ENCODE measurements at regions not wholly inside any gene's neighbourhood (a gene's known extent, or its start where the extent isn't known, plus 50 kb on each side); places are given as distances from the start of the nearest gene placed in this dataset.
"Not testable (repeated sequence)": the region's sequence is repeated elsewhere in the genome, so short reads cannot be mapped to it uniquely, and the experiment has no call there.

GRCh38 chr18:52163478-52163877, 176.5 kb upstream of the DCC start:
- ChIA-PET CTCF (no interaction called here), POLR2A (no interaction called here)
- DNase-seq (ENCODE audit: extremely low spot score): no peak
- TF ChIP-seq ARNT (IDR thresholded peaks at IDR 0.05) (no peak), ELF4 (IDR thresholded peaks at IDR 0.05) (no peak), ZNF384 (IDR thresholded peaks at IDR 0.05) (no peak), SP1 (IDR thresholded peaks at IDR 0.05) (no peak), SUZ12 (IDR thresholded peaks at IDR 0.05) (no peak), L3MBTL2 (conservative IDR thresholded peaks at IDR 0.05) (no peak), FOXA1 (IDR thresholded peaks at IDR 0.05) (no peak), TARDBP (IDR thresholded peaks at IDR 0.05) (no peak), BHLHE40 (IDR thresholded peaks at IDR 0.05; ENCODE audit: borderline replicate concordance) (no peak), CTBP1 (IDR thresholded peaks at IDR 0.05; ENCODE audit: borderline replicate concordance) (no peak)

GRCh38 chr18:52168131-52168530, 171.9 kb upstream of the DCC start:
- DNase-seq (ENCODE audit: extremely low spot score); POLR2A ChIA-PET; CTCF ChIA-PET: not testable (repeated sequence)

DNA sequence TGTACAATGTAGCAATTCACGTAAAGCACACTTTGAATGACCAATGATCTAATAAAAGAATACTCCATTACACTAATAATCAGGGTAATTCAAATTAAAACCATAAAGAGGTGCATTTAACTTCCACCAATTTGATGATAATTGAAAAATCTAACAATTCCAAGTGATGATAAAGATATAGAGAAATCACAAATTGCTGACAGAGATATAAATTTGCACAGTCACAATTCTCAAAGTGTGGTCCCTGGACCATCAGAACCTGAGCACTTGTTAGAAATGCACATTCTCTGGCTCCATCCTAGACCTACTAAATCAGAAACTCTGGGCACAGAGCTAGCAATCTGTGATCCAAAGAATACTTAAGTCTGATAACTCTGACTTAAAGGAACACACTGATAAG, 165.8 kb upstream of the DCC start:
- no peak for TF ChIP-seq FOXK2 (IDR thresholded peaks at IDR 0.05)
- no peak for TF ChIP-seq NFRKB (IDR thresholded peaks at IDR 0.05)
- TF ChIP-seq SP1 (IDR thresholded peaks at IDR 0.05): no peak
- TF ChIP-seq, protein P1, sequence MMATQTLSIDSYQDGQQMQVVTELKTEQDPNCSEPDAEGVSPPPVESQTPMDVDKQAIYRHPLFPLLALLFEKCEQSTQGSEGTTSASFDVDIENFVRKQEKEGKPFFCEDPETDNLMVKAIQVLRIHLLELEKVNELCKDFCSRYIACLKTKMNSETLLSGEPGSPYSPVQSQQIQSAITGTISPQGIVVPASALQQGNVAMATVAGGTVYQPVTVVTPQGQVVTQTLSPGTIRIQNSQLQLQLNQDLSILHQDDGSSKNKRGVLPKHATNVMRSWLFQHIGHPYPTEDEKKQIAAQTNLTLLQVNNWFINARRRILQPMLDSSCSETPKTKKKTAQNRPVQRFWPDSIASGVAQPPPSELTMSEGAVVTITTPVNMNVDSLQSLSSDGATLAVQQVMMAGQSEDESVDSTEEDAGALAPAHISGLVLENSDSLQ (IDR thresholded peaks at IDR 0.05): no peak
- TF ChIP-seq L3MBTL2 (conservative IDR thresholded peaks at IDR 0.05): no peak
- TF ChIP-seq HDGF (IDR thresholded peaks at IDR 0.05; ENCODE audit: borderline replicate concordance): no peak
- TF ChIP-seq FOXM1 (IDR thresholded peaks at IDR 0.05; ENCODE audit: borderline replicate concordance): no peak
- TF ChIP-seq LEF1 (IDR thresholded peaks at IDR 0.05; ENCODE audit: borderline replicate concordance): no peak
- TF ChIP-seq ELF4 (IDR thresholded peaks at IDR 0.05): no peak
- no peak for TF ChIP-seq CTBP1 (IDR thresholded peaks at IDR 0.05; ENCODE audit: borderline replicate concordance)
- no peak for TF ChIP-seq TARDBP (IDR thresholded peaks at IDR 0.05)
- no peak for TF ChIP-seq FOXA1 (IDR thresholded peaks at IDR 0.05)
- TF ChIP-seq SUZ12 (IDR thresholded peaks at IDR 0.05): no peak
- TF ChIP-seq BHLHE40 (IDR thresholded peaks at IDR 0.05; ENCODE audit: borderline replicate concordance): no peak
- no peak for DNase-seq (ENCODE audit: extremely low spot score)
- POLR2A ChIA-PET: no interaction called here
- CTCF ChIA-PET: no interaction called here

GRCh38 chr18:52175406-52175805, 164.6 kb upstream of the DCC start:
- ChIA-PET POLR2A (no interaction called here), CTCF (no interaction called here)
- no peak for DNase-seq (ENCODE audit: extremely low spot score)
- TF ChIP-seq NFRKB (IDR thresholded peaks at IDR 0.05): no peak
- TF ChIP-seq CTBP1 (IDR thresholded peaks at IDR 0.05; ENCODE audit: borderline replicate concordance): no peak
- no peak for TF ChIP-seq SP1 (IDR thresholded peaks at IDR 0.05)

- DNase-seq (ENCODE audit: extremely low spot score): no peak
- ChIA-PET POLR2A (no interaction called here), CTCF (no interaction called here)
- TF ChIP-seq CTBP1 (IDR thresholded peaks at IDR 0.05; ENCODE audit: borderline replicate concordance): no peak
- TF ChIP-seq HDGF (IDR thresholded peaks at IDR 0.05; ENCODE audit: borderline replicate concordance): no peak
- TF ChIP-seq ARNT (IDR thresholded peaks at IDR 0.05): no peak
- no peak for TF ChIP-seq L3MBTL2 (conservative IDR thresholded peaks at IDR 0.05)
- TF ChIP-seq SUZ12 (IDR thresholded peaks at IDR 0.05): no peak
- no peak for TF ChIP-seq BHLHE40 (IDR thresholded peaks at IDR 0.05; ENCODE audit: borderline replicate concordance)
- TF ChIP-seq LEF1 (IDR thresholded peaks at IDR 0.05; ENCODE audit: borderline replicate concordance): no peak
- no peak for TF ChIP-seq FOXM1 (IDR thresholded peaks at IDR 0.05; ENCODE audit: borderline replicate concordance)
- TF ChIP-seq, protein P1 (IDR thresholded peaks at IDR 0.05): no peak
- TF ChIP-seq NFRKB (IDR thresholded peaks at IDR 0.05): no peak
- no peak for TF ChIP-seq FOXA1 (IDR thresholded peaks at IDR 0.05)
- TF ChIP-seq FOXK2 (IDR thresholded peaks at IDR 0.05): no peak
- TF ChIP-seq ZNF384 (IDR thresholded peaks at IDR 0.05): no peak
- TF ChIP-seq TARDBP (IDR thresholded peaks at IDR 0.05): no peak
- TF ChIP-seq SP1 (IDR thresholded peaks at IDR 0.05): no peak
- TF ChIP-seq ELF4 (IDR thresholded peaks at IDR 0.05): no peak
Observed at GRCh38 chr18:52183107-52183506, 156.9 kb upstream of the DCC start.

DNA sequence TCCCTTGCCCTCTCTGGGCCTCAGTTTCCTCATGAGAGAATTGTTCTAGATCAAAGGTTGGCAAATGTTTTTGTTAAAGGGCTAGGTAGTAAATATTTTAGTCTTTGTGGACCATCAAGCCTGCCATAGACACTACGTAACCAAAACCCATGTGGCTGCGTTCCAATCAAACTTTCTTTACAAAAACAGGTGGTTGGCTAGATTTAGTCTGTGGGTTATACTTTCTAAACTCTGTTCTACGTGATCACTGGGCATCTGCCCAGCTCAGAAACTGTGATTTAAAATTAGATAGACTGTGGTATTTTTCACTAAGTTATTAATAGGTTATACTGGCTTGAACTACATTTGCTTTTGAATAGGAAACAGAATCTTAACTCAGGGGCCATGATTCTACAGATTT, 149.8 kb upstream of the DCC start:
- CTCF ChIA-PET: no interaction called here
- POLR2A ChIA-PET: no interaction called here
- TF ChIP-seq NFRKB (IDR thresholded peaks at IDR 0.05) (no peak), FOXK2 (IDR thresholded peaks at IDR 0.05) (no peak), FOXA1 (IDR thresholded peaks at IDR 0.05) (no peak), ZNF384 (IDR thresholded peaks at IDR 0.05) (no peak), HDGF (IDR thresholded peaks at IDR 0.05; ENCODE audit: borderline replicate concordance) (no peak), BHLHE40 (IDR thresholded peaks at IDR 0.05; ENCODE audit: borderline replicate concordance) (no peak), SUZ12 (IDR thresholded peaks at IDR 0.05) (no peak), ARNT (IDR thresholded peaks at IDR 0.05) (no peak), FOXM1 (IDR thresholded peaks at IDR 0.05; ENCODE audit: borderline replicate concordance) (no peak), TARDBP (IDR thresholded peaks at IDR 0.05) (no peak), CTBP1 (IDR thresholded peaks at IDR 0.05; ENCODE audit: borderline replicate concordance) (no peak), LEF1 (IDR thresholded peaks at IDR 0.05; ENCODE audit: borderline replicate concordance) (no peak), L3MBTL2 (conservative IDR thresholded peaks at IDR 0.05) (no peak), ELF4 (IDR thresholded peaks at IDR 0.05) (no peak), SP1 (IDR thresholded peaks at IDR 0.05) (no peak)
- TF ChIP-seq, protein P1 (IDR thresholded peaks at IDR 0.05): no peak
- no peak for DNase-seq (ENCODE audit: extremely low spot score)

GRCh38 chr18:52190631-52191030, 149.4 kb upstream of the DCC start:
- DNase-seq (ENCODE audit: extremely low spot score): no peak
- no peak for TF ChIP-seq L3MBTL2 (conservative IDR thresholded peaks at IDR 0.05)
- TF ChIP-seq FOXK2 (IDR thresholded peaks at IDR 0.05): no peak
- TF ChIP-seq ZNF384 (IDR thresholded peaks at IDR 0.05): no peak
- TF ChIP-seq NFRKB (IDR thresholded peaks at IDR 0.05): no peak
- TF ChIP-seq LEF1 (IDR thresholded peaks at IDR 0.05; ENCODE audit: borderline replicate concordance): no peak
- CTCF ChIA-PET: no interaction called here
- POLR2A ChIA-PET: no interaction called here
